GM23248 (cell line): ENCODE measurements at regions not wholly inside any gene's neighbourhood (a gene's known extent, or its start where the extent isn't known, plus 50 kb on each side); places are given as distances from the start of the nearest gene placed in this dataset.

Source experiments
- EZH2 ChIP-seq: fragments of 200-600 bp; sonication (generic); IDR thresholded peaks from 2 replicates; pipeline ENCODE4 v1.6.1; 2018; ENCODE audit warnings: antibody characterized with exemption, mild to moderate bottlenecking; ENCODE audit not compliant: insufficient read depth, poor library complexity, severe bottlenecking
- EZH2phosphoT487 ChIP-seq: fragments of 200-600 bp; sonication (generic); IDR thresholded peaks from 2 replicates; pipeline ENCODE4 v1.6.1; 2018; ENCODE audit warnings: antibody characterized with exemption, moderate library complexity, mild to moderate bottlenecking, low read depth; ENCODE audit not compliant: insufficient read depth

DNA sequence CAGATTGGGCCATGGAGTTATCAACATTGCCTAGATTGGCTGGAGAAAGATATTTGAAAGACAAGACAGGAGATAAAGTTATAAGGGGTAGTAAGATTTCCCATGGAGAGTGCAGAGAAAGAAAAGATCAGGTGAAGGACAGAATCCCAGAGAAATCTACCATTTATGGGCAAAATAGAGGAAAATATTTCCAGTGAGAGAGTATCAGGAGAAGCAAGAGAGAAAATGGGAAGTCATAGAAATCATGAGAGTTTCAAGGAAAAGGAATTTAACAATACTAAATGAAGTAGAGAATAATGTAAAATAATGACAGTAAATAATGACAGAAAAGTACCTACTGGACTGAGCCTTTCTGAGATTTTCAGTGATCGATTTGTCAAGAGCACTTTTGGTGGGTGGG is 447.6 kb upstream of the CHST9 start:
- TF ChIP-seq EZH2: no peak
- no peak for TF ChIP-seq EZH2phosphoT487
